ENCODE measurements at regions not wholly inside any gene's neighbourhood (a gene's known extent, or its start where the extent isn't known, plus 50 kb on each side); places are given as distances from the start of the nearest gene placed in this dataset.

DNA sequence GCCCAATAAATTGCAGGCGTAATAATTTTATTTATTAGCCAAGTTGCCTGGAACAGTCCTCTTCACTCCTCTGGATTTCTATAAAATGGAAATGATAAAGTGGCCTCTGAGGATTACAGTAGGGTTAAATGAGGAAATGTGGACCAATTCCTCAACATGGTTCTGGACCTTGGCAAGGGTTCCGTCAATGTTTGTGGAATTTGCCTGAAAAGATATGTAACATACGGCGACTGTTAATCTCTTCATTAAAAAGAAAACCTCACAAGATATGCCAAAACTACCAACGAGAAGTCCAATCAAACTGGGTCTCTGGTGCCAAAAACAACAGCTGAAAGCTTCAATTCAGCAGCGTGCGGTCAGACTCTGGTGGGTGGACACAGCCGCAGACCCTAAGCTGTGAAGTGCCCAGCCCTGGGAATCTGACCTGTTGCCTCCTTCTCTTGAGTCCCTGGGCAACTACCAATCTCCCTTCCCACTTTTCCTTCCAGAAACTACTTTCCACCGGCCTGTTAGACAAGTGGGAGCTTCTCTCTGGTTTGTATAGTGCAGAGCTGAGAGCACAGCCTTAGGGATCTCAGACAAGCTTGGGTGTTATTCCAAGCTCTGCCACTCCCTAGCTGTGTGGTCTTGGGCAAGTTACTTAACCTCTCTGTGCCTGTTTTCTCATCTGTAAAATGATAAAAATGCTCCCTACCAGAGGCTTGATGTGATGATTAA lies 190.5 kb upstream of the GSC start:
- no peaks in the 10 kb centered on the region for H3K4me1 ChIP-seq (ENCODE audit: low read depth)
- peaks cover 4% of the 10 kb centered on the region for H3K27me3 ChIP-seq
- TF ChIP-seq, protein P1, sequence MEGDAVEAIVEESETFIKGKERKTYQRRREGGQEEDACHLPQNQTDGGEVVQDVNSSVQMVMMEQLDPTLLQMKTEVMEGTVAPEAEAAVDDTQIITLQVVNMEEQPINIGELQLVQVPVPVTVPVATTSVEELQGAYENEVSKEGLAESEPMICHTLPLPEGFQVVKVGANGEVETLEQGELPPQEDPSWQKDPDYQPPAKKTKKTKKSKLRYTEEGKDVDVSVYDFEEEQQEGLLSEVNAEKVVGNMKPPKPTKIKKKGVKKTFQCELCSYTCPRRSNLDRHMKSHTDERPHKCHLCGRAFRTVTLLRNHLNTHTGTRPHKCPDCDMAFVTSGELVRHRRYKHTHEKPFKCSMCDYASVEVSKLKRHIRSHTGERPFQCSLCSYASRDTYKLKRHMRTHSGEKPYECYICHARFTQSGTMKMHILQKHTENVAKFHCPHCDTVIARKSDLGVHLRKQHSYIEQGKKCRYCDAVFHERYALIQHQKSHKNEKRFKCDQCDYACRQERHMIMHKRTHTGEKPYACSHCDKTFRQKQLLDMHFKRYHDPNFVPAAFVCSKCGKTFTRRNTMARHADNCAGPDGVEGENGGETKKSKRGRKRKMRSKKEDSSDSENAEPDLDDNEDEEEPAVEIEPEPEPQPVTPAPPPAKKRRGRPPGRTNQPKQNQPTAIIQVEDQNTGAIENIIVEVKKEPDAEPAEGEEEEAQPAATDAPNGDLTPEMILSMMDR (IDR thresholded peaks at IDR 0.05; ENCODE audit: low read depth, low read length): no peak
- H3K9me3 ChIP-seq (ENCODE audit: low read depth): no peaks in the 10 kb centered on the region
- H3K36me3 ChIP-seq: no peaks in the 10 kb centered on the region
- DNase-seq (ENCODE audit: low read depth in 1 of 2, low spot score in 1 of 2): peak in 1 of 2 donors; percentile 17
- H3K27ac ChIP-seq: no peak overlapping the region
- no peak overlapping the region for H3K4me3 ChIP-seq

DNA sequence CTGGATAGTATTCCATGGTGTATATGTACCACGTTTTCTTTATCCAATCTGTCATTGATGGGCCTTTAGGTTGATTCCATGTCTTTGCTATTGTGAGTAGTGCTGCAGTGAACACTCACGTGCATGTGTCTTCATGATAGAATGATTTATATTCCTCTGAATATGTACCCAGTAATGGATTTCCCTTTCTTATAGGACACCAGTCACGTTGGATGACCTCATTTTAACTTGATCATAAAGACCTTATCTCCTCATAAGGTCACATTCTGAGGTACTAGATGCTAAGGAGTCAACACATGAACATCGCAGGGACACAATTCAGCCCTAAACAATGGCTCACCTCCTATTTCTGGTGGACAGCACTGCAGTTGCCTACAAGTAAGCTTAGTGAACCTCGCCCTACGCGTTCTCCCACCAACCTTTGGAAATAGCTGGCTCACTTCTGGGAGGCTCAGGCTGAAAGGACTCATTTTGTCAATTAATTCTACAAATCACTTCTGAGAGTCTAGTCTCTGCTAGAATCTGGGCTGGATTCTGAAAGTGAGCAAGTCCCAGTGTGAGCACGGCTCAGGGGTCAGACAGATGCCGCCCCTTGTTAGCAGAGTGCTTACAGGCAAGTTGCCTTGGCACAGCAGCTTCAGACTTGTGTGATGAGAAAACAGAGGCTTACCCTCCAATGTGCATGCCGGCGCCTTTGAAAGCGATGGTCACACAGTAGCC lies 183.8 kb upstream of the GSC start:
- Histone ChIP-seq H3K27me3 (peaks cover 1% of the 10 kb centered on the region), H3K27ac (no peak overlapping the region), H3K4me3 (no peak overlapping the region), H3K9me3 (ENCODE audit: low read depth) (no peaks in the 10 kb centered on the region), H3K36me3 (no peaks in the 10 kb centered on the region), H3K4me1 (ENCODE audit: low read depth) (no peaks in the 10 kb centered on the region)
- TF ChIP-seq, protein P1 (IDR thresholded peaks at IDR 0.05; ENCODE audit: low read depth, low read length): no peak
- DNase-seq (ENCODE audit: low read depth in 1 of 2, low spot score in 1 of 2): no peak

DNA sequence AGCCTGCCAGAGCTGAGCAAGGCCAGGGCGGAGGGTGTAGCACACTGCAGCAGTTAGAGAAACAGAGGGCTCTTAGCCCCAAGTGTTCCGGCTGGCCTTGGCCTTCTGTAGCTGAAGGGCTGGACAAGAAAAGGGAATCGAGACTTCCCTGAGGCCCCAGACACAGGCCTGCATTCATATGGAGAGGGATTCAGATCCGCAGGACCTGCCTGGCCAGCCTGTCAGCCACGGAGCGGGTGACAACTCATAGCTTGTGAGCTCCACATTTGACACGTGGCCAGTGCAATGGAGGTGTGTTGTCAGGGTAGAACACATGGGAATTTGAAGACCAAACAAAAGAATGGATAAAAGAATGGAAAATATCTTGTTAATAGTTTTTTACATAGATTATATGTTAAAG lies 182.2 kb upstream of the GSC start:
- Histone ChIP-seq H3K36me3 (no peaks in the 10 kb centered on the region), H3K9me3 (ENCODE audit: low read depth) (no peaks in the 10 kb centered on the region), H3K27me3 (no peaks in the 10 kb centered on the region), H3K4me1 (ENCODE audit: low read depth) (no peaks in the 10 kb centered on the region), H3K4me3 (no peak overlapping the region), H3K27ac (no peak overlapping the region)
- TF ChIP-seq, protein P1 (IDR thresholded peaks at IDR 0.05; ENCODE audit: low read depth, low read length): no peak
- DNase-seq (ENCODE audit: low read depth in 1 of 2, low spot score in 1 of 2): no peak

DNA sequence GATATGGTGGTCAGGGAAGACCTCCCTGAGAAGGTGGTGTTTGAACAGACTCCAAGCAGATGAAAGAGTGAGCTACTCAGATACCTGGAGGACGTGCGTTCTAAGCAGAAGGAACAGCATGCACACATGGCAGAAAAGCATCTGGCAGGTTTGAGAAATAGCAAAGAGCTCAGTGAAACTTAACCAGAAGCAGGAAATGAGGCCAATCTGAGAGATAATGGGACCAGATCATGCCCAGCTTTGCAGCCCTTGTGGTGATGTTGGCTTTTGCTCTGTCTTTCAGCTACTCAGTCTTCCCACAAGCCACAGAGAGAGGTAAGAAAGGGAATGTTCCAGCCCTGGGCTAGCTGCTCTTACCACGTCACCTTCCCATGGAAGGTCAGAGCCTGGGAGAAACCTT lies 176.3 kb upstream of the GSC start:
- H3K36me3 ChIP-seq: no peaks in the 10 kb centered on the region
- H3K27ac ChIP-seq: no peak overlapping the region
- DNase-seq (ENCODE audit: low read depth in 1 of 2, low spot score in 1 of 2): no peak
- H3K4me3 ChIP-seq: no peak overlapping the region
- no peaks in the 10 kb centered on the region for H3K9me3 ChIP-seq (ENCODE audit: low read depth)
- H3K4me1 ChIP-seq (ENCODE audit: low read depth): no peaks in the 10 kb centered on the region
- no peaks in the 10 kb centered on the region for H3K27me3 ChIP-seq
- TF ChIP-seq, protein P1 (IDR thresholded peaks at IDR 0.05; ENCODE audit: low read depth, low read length): no peak

DNA sequence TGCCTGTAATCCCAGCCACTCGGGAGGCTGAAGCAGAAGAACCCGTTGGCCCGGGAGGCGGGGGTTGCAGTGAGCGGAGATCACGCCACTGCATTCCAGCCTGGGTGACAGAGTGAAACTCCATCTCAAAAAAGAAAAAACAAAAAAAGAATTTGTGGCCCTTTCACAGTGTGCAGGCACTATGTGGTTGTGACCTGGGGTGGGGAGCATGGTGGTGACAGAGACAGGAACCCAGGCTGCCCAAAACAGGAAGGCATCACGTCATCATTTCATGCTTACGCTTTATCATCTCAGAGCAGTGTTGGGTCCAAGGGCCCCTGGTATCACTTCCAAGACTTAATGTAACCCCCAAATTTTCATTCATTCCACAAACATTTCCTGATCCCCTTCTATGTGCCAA lies 175.7 kb upstream of the GSC start:
- no peaks in the 10 kb centered on the region for H3K36me3 ChIP-seq
- no peaks in the 10 kb centered on the region for H3K9me3 ChIP-seq (ENCODE audit: low read depth)
- H3K27ac ChIP-seq: no peak overlapping the region
- TF ChIP-seq, protein P1 (IDR thresholded peaks at IDR 0.05; ENCODE audit: low read depth, low read length): no peak
- H3K4me1 ChIP-seq (ENCODE audit: low read depth): no peaks in the 10 kb centered on the region
- H3K4me3 ChIP-seq: no peak overlapping the region
- H3K27me3 ChIP-seq: no peaks in the 10 kb centered on the region
- no peak for DNase-seq (ENCODE audit: low read depth in 1 of 2, low spot score in 1 of 2)

Data from cardiac muscle cell (in vitro differentiated cells and primary cell).